ENCODE measurements at regions not wholly inside any gene's neighbourhood (a gene's known extent, or its start where the extent isn't known, plus 50 kb on each side); places are given as distances from the start of the nearest gene placed in this dataset.
"Not testable (repeated sequence)": the region's sequence is repeated elsewhere in the genome, so short reads cannot be mapped to it uniquely, and the experiment has no call there.

DNA sequence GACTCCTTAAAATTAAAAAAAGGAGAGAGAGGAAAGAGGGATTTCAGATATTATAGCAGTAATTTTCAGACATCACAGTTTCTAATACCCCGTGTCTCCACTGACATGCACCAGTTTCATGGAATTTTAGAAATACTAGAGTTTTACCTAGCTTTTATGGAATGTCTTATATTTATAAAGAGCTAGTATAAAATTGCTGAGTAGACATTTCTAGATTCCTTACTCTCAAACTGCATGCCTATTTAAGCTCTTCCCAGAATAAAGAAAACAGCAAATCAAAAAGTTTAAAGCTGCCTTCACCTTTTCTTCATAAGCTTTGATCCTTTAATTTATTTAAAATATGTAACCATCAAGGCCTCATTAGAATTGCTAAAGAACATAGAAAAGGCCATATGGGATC, 247.4 kb upstream of the IL12A start:
- no peak for DNase-seq

DNA sequence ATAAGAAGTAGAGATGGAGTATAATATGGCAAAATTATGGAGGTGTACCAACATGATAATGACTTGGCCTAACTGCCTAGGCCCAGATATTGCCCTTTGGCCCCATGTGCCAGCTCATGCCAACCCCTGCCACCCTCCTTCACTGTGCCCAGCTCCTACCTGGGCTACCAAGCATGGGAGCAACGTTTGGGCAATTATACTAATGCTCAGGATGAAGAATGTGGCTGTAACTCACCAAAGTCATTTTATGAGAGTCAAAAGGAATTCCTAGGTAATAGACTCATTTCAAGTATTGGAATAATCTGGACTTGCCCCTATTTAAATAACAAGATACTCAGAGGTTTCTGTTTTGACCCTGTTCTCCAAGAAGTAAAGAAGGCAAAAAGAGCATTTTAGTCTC, 240.2 kb upstream of the IL12A start:
- no peak for DNase-seq

DNA sequence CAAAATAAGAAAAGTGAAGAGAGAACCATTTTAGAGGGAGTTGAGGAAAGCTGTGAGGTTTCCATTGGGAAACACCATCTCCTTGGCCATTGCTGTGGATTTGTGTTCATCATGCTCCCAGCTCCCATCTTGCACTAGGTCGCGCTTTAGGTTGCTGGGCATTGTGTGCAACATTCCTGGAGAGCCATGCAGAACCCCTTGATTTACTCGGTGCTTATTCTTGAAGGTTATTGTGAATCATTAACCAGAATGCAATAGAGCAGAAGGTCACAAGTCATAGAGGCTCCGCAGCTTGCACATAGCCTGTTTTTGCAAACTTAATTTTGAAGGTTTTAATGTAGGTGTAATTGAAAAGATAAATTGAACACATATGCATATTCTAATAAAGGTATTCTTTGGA, 239.2 kb upstream of the IL12A start:
- DNase-seq = no peak

DNA sequence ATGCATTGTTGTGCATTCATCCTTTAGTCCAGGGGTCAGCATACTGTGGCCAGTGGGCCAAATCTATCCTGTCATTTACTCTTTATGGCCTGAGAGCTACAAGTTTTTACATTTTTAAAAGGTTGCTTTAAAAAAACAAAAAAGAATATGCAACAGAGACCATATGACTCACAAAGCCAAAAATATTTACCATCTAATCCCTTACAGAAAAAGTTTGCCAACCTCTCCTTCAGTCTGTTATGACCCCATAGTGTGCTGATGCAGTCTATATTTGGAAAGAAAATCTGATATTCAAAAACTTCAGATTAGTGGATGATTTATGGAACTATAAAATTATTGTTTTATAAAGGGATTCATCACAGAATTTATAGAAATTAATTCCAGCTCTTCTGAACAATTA, 237.5 kb upstream of the IL12A start:
- no peak for DNase-seq

DNA sequence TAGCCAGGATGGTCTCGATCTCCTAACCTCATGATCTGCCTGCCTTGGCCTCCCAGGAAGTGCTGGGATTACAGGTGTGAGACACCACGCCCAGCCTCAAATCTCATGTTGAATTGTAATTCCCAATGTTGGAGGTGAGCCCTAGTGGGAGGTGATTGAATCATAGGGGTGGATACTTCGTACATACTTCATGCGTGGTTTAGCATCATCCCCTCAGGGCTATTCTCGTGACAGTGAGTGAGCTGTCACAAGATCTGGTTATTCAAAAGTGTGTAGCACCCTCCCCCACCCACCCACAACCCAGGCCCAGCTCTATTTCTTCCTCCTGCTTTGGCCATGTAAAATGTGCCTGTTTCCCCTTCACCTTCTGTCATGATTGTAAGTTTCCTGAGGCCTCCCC, 236.9 kb upstream of the IL12A start:
- no peak for DNase-seq

DNA sequence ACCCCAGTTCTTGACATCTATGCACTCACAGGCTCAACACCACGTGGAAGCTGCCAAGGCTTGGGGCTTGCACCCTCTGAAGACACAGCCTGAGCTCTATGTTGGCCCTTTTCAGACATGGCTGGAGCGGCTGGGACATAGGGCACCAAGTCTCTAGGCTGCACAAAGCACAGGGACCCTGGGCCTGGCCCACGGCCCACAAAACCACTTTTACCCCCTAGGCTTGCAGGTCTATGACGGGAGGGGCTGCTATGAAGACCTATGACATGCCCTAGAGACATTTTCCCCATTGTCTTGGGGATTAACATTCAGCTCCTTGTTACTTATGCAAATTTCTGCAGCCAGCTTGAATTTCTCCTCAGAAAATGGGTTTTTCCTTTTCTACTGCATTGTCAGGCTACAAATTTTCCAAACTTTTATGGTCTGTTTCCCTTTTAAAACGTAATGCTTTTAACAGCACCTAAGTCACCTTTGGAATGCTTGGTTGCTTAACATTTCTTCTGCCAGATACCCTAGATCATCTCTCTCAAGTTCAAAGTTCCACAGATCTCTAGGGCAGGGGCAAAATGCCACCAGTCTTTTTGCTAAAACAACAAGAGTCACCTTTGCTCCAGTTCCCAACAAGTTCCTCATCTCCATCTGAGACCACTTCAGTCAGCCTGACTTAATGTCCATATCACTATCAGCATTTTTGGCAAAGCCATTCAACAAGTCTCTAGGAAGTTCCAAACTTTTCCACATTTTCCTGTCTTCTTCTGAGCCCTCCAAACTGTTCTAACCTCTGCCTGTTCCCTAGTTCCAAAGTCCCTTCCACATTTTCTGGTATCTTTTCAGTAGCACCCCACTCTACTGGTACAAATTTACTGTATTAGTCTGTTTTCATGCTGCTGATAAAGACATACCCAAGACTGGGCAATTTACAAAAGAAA, 232.1 kb upstream of the IL12A start:
- DNase-seq = not testable (repeated sequence)

DNA sequence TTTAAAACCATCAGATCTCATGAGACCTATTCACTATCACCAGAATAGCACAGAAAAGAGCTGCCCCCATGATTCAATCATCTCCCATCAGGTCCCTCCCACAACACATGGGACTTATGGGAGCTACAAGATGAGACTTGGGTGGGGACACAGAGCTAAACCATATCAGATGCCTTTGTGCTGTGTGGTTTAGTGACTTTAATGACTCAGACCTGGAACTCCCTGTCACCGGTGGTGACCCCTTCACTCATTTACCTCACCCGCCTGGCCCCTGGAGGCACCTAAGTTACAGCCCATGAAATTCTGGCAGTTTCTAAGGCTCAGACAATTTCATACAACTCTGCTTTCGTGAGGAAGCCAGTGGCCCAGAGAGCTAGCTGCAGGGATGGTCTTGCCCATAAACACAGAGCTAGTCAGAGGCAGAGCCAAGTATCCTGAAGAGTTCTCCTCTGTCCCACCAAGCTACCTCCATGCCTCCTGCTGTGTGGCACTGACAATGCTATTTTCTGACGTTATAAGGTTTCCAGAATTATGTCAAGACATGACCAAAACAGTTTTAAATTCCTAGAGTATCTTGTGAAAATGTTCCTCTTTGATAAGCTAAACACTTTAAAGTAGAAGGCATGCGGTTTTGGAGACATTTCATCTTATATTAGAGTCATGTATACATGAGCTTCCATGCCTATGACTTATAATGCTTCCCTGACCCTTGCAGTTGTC, 231.1 kb upstream of the IL12A start:
- DNase-seq = no peak

DNA sequence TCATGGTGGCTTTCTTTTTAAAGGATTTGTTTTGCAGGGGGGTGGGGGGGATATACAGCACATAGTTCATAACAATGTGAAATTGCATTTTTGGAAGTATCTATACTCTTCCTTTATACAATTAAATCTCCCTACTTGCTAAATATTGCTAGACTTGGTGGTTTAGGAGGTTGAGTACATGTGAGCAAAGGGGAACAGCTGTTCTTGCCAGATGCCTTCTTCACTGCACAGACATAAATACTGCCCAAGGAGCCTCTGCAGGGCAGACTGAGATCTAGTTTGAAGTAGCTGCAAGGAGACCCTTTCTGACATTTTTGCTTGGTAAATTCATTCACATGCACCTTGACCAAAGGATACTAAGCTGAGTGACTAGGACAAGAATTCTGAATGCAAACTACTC, 228.6 kb upstream of the IL12A start:
- DNase-seq = peak; percentile 80

DNA sequence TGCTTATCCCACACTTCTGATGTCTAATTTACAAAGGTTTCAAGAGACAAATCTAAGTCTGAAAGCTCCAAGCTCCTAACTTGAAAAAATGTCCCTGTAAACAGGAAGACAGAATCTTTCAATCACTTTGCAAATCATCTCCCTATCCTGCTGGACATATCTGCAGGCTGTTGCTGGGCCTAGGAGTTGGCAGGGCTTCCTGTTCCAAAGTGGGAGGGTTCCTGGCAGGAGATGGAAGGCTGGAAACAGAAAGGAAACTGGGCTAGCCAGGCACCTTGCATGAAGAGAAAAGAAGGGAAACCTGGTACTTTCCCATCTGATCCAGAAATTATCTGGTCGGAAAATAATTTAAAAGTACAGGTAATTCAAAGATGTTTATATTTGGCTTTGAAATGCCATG, 227.3 kb upstream of the IL12A start:
- DNase-seq = peak; percentile 66

DNA sequence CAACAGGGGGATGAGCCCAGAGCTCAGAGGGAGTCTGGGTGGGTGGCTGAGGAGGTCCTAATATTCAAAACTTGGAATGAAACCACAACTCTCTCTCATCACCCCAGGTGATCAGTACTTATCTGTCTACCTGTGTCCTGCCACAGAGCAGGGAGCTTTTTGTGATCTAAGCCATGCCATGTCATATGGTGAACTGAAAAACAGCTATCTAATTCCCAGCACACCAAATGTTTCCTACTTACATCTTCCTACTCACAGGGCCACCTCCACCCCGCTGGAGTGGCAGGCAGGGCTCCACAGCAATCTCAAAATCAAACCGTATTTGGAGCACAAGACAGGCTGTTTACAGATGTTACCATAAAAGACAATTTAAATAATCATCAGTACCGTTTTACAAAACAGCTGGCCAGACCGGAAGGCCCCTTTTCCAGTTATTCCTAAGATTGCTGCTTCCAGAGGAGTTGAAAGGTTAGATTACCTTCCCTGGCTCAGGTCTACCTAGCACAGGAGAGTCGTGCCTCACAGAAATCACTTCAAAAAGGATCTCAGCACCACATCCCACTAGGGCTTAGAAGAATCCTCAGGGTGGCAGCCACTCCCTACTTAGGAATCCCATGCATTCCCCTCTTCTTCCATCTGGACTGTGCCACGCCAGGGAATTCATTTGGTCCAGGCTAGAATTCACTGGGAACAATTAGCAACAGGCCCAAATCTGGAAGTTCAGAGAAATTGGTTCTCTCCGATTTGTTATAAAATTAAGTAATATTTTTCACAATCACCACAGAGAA, 226.6 kb upstream of the IL12A start:
- DNase-seq = no peak

DNA sequence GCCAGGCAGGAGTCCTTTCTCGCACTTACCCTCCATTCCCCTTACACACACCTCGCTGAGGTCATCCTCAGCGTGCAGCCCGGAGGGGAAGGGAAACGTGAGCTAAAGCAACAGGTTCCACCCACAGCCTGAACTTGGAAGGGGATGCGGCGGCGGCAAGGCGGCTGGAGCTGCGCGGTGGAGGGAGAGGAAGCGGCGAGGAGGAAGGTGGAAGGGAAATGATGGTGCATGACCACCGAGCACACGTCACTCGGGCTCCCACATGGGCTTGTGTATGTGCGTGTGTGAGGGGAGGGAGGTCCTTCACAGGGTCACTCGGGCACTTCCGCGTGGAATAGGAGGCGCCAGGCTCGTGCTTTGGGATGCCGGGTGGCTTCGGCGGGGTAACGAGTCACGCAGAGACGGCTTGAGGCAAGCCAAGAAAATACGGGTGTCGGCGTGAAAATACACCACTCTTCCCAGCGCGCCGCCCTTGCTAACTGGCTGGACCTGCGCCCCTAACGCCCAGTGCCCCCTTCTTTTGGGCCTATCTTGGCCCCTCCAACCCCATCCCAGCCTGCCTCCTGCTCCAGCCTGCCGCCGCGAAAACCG, 225.5 kb upstream of the IL12A start:
- DNase-seq = peak; percentile 61

DNA sequence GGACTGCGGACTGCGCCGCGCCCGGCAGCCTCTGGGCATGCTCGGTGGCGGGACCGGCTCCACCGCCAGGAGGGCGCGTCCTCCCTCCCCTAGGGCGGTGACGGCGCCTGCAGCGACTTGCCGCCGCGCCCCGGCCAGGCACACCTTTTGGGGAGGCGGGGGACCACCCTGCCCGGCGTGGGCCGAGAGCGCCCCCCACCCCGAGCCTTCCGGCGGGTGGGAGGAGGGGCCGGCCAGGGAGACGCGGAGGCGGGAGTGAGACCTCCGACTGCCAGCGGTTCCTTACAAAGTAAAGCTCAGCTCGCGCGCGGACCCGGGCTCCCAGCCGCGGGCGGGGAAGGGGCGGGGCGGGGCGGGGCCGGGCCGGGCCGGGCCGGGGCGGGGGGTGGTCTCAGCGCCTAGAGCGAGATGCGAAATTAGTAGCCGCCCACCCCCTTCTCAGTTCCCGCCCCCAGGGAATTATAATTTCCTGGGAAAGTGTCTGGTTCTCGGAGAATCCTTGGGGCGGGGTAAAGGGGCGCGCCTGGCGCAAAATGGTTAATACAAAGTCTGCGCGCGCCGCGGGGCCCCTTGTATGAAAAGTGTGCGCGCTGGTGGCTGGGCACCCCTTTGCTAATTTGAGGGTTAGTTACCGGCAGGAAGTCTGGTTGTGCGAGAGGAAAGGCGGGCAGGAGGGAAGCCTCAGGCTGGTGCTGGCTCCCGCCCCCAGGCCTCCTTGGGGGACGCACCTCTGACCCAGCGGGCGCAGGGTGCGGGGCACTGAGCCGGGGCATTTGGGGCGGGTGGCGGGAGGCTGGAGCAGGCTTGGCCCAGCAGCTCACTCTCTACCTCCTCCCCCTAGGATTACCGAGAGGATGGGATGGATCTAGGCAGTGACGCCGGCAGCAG, 224.8 kb upstream of the IL12A start:
- peak; percentile 90 for DNase-seq

DNA sequence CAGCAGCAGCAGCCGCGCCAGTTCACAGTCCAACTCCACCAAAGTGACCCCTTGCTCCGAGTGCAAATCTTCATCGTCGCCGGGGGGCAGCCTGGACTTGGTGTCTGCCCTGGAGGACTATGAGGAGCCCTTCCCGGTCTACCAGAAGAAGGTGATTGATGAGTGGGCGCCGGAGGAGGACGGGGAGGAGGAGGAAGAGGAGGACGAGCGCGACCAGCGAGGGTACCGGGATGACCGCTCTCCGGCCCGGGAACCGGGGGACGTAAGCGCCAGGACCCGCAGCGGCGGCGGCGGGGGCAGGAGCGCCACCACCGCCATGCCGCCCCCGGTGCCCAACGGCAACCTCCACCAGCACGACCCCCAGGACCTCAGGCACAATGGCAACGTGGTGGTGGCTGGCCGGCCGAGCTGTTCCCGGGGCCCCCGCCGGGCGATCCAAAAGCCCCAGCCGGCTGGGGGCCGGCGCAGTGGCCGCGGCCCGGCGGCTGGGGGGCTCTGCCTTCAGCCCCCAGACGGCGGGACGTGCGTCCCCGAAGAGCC, 224.1 kb upstream of the IL12A start:
- DNase-seq = no peak

DNA sequence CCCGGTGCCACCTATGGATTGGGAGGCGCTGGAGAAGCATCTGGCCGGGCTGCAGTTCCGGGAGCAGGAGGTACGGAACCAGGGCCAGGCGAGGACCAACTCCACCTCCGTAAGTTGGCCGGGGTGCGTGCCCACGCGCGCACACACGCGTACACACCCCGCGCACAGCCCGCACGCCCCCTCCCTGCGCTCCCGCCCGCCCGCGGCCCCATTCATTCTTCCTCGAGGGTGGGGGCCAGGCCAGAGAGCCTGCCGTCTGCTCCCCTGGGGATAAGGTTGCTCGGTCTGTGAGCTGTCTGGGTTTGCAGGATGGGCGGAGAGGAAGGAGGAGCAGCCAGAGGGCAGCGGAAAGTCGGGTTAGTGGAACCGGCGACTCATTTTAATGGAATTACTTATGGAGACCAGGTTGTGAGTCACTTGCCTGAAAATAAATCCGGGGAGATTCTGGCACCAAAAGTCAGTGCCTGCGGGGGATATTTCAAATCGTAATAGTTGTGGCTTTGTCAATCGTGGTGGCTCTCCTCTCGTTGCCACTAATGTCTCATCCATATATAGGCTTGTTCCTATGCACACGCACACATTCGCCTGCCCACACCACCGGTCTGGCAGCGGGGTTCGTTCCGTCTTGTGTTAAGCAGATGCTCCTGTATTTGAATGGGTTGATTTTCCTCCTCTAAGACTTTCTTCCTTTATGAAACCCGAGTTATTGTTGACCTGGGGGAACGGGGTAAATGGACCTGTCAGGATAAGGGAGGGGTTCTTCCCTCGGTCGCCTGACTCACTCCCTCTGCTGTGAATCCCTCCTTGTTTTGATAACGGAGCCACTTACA, 223.4 kb upstream of the IL12A start:
- DNase-seq = peak; percentile 87

DNA sequence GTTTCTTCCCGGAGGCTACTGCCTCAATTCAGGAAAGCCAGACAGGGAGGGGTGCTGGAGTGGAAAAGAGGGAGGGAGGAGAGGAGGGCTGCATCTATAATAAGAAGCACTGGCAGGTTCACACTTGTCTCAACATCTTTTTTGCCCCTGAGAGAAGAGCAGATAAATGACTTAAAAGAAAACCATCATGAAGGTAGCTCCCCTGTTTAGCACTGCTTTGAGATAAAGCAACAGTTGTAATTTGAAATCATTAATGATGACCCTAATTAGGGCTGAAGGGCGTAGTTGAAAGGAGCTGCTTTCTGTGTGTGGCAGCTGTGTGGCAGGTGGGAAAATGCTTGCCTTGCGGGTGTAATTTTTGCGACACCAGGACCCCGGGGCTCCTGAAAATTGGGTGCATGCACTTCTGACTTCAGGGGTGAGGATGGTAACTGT, 222.8 kb upstream of the IL12A start:
- peak; percentile 87 for DNase-seq

DNA sequence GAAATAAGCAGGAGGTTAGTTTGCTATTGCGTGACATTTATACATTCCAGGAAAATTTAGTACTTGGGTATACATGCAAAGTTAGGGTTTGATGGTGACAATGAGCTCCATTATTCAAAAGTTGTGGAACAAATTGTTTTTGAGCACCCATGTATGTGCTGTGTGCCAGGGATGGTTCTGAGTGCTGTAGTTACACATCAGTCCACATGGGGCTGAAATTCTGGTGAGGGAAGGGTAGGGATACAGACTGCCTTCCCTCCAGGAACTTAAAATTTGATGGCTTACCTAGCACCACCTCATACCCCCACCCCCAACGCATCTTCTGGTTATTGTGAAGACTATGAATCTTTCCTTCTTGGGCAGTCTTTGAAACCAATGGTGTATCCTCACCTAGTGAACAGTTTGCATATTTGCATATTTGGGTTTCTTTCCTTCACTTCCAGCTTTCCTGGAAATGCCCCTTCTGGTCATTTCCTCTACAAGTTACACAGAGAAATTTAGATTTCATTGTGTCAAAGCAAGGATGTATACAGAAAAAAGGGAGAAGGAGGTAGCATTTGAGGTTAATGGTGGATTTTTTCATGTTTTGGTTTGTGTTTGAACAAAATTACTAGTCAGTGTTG, 222.0 kb upstream of the IL12A start:
- peak; percentile 19 for DNase-seq

DNA sequence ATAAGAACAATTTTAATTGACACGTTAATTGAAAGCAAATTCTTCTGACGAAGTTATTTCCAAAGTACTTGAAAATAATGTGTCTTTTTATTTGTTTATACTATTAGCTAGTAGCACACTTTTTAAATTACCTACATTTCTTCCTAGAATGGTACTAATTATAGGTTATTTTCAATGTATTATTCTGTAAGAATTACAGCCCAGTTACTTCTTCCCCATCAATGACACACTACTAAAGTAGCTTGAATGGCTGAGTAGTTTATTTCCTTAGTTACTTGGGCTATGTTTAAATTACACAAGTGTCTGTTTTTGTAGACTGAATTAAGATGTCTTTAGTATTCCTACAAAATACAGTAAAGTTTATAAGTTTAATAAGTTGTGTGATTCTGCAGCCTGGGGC, 217.6 kb upstream of the IL12A start:
- DNase-seq = no peak

DNA sequence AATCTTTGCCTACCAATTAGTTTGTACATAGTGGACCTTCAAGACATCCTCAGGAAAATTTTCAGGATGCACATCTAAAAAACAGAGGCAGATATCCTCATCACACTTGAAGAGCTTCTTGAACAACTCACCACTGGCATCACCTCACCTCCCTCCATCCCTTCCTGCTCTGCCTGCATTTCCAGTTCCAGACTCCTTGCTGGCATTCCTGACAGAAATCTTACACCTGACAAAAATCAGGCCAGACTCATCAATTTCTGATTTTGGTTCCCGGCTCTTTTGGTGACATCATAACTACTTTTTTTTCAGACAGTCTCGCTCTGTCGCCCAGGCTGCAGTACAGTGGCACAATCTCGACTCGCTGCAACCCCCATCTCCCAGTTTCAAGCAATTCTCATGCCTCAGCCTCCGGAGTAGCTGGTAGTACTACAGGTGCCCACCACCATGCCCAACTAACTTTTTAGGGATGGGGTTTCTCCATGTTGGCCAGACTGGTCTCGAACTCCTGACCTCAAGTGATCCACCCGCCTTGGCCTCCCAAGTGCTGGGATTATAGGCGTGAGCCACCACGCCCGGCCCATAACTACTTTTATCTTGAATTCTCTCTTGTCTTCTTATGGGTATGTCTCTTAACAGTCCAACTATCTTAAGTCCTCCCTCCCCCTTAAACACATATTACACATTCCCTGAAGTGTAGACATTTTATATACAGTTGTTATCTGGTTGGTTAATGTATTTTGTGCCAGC, 216.6 kb upstream of the IL12A start:
- no peak for DNase-seq

DNA sequence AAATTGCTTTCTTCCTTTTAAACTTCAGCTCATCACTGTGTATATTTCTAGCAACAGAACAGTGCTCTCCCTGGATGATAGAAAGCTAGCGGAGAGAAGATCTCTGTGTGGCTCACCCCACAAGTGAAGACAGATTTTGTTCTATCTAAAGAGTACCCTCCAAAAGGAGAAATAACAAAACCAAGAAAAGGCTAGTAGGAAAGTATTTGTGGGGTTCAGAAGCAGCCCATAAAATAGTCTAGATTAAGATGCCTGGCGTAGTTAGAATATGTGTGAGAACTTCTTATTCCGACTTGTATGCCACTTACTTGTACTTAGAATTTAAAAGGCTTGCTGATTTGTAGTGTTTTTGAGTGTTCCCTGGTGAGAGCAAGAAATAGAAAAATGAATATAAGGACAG, 214.9 kb upstream of the IL12A start:
- no peak for DNase-seq
